BLaER1 treated with 17β-estradiol and CSF1 and Interleukin-3, amounts not matched to agents 10 nM and 100 nM (cell line): ENCODE measurements at regions not wholly inside any gene's neighbourhood (a gene's known extent, or its start where the extent isn't known, plus 50 kb on each side); places are given as distances from the start of the nearest gene placed in this dataset.

Experiments
- H3K27ac ChIP-seq, 11 experiments: shearing (Covaris generic); formaldehyde crosslinking; 2 replicates each; pipeline ENCODE4 v1.8.1; 2022
- H3K27me3 ChIP-seq, 11 experiments: shearing (Covaris generic); formaldehyde crosslinking; 2 replicates each; pipeline ENCODE4 v1.8.1; 2022
- H3K36me3 ChIP-seq, 11 experiments: shearing (Covaris generic); formaldehyde crosslinking; 2 replicates each; pipeline ENCODE4 v1.8.1; 2022
- H3K4me1 ChIP-seq, 10 experiments: shearing (Covaris generic); formaldehyde crosslinking; 2 replicates each; pipeline ENCODE4 v1.8.1; 2022
- H3K4me2 ChIP-seq, 11 experiments: shearing (Covaris generic); formaldehyde crosslinking; 2 replicates each; pipeline ENCODE4 v1.8.1; 2022
- H3K4me3 ChIP-seq, 10 experiments: shearing (Covaris generic); formaldehyde crosslinking; 2 replicates each; pipeline ENCODE4 v1.8.1; 2022
- H3K9ac ChIP-seq, 11 experiments: shearing (Covaris generic); formaldehyde crosslinking; 2 replicates each; pipeline ENCODE4 v1.8.1; 2022
- H3K9me3 ChIP-seq, 11 experiments: shearing (Covaris generic); formaldehyde crosslinking; replicated peaks in 1 of 11; 2 replicates each; pipeline ENCODE4 v1.8.1; 2022
- H4K20me1 ChIP-seq, 11 experiments: shearing (Covaris generic); formaldehyde crosslinking; 2 replicates each; pipeline ENCODE4 v1.8.1; 2022
- Cebpa-rat ChIP-seq, 11 experiments: shearing (Covaris generic); IDR thresholded peaks; 2 replicates each; pipeline ENCODE4 v1.8.1; 2022

DNA sequence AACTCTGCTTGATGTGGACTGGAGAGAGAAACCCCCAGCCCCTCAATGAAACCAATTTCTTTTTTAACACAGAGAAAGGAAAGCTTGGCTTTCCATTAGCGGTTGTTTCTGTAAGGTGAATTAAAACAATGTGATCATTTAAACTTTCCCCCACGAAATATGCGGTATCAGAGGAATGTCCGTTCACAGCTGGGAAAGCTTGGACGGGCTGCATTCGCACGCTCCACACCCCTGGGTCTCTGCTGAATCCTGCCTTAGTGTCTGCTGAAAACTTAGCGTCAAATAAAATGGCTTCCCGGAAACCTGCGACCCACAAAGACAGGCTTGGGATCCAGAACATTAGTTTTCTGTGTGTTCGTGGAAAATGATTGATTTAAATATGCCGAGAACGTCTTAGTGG lies 71.7 kb downstream of the C16orf95 start:
- Histone ChIP-seq H3K9me3 (no peaks in the 10 kb centered on the region), H3K27me3 (no peaks in the 10 kb centered on the region), H3K36me3 (no peaks in the 10 kb centered on the region), H3K9ac (0 out of 22 replicates have a peak overlapping the region, but pooled peaks of 1 of the 11 experiments have one; percentile 4), H3K27ac (no peak overlapping the region), H3K4me1 (peaks cover 0 to 30% (median 14%) of the 10 kb centered on the region in 10 experiments; a peak in 17 of 20 replicates), H4K20me1 (no peaks in the 10 kb centered on the region), H3K4me3 (no peak overlapping the region), H3K4me2 (peak overlapping the region in 6 of 11 experiments; percentile 8 to 42 (median 35); a peak in 7 of 22 replicates)
- TF ChIP-seq Cebpa-rat (IDR thresholded peaks at IDR 0.05) = no peak

DNA sequence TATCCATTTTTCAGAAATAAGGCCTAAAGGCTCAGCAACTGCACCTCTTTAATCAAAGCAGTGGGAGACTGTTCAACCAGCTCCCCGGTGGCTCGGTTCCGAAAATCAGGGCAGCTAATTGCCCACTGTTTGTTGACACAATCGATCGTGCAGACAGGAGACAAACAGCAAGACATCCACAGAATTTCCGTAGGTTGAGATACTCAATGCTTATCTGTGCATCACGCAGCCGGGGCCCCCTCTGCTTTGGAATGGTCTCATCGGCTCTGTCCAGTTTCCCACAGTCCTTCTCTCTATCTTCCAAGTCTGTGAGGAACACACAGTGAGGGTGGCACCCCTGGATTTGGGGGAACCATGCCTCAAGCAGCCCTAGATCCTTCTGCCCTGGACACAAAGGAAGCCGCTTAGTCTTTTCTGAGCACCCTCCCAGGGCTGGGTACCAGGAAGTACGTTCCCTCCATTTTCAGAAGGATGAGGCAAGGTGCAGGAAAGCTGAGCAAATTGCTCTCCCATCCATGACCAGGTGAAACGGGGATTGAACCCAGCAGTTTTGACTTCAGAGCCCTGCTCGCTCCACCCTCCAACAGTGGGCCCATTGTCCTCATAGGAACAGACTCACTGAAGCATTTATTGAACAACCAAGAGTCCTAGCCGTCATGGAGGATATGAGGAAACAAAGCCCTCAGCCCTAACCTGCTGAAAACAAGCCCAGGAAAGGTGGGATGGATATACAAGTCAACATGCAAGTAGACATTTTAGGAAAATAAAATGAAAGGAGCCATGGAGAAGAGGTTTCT lies 70.7 kb downstream of the C16orf95 start:
- TF ChIP-seq Cebpa-rat (IDR thresholded peaks at IDR 0.05) = no peak
- H3K27ac ChIP-seq = no peak overlapping the region

DNA sequence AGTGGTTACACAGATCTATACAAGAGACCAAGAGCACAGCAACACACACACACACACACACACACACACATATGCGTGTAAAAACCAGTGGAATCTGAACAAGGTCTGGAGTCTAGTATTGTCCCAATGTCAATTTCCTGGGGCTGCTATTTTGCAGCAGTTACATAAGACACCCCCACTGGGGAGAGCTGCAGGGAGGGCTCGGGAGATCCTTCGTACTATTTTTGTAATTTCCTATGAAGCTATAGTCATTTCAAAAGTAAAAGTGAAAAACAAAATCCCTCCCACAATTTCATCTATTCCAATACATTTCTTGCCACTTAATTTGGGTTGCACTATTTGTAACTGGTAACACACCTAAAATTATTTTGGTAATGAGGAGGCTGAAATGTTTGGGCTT lies 68.5 kb downstream of the C16orf95 start:
- no peaks in the 10 kb centered on the region for H4K20me1 ChIP-seq
- no peak overlapping the region for H3K9ac ChIP-seq
- H3K4me1 ChIP-seq = peaks cover 0 to 30% (median 14%) of the 10 kb centered on the region in 10 experiments; a peak in 17 of 20 replicates
- no peaks in the 10 kb centered on the region for H3K36me3 ChIP-seq
- no peak overlapping the region for H3K27ac ChIP-seq
- no peaks in the 10 kb centered on the region for H3K9me3 ChIP-seq
- peak overlapping the region in 10 of 11 experiments; percentile 11 to 56 (median 51); a peak in 17 of 22 replicates for H3K4me2 ChIP-seq
- no peak for TF ChIP-seq Cebpa-rat (IDR thresholded peaks at IDR 0.05)
- H3K4me3 ChIP-seq = no peak overlapping the region
- H3K27me3 ChIP-seq = no peaks in the 10 kb centered on the region

More for the DNA sequence above, 70.7 kb downstream of the C16orf95 start:
- Histone ChIP-seq H3K27me3 (no peaks in the 10 kb centered on the region), H3K4me3 (no peak overlapping the region), H3K36me3 (no peaks in the 10 kb centered on the region), H3K4me1 (peaks cover 0 to 30% (median 14%) of the 10 kb centered on the region in 10 experiments; a peak in 17 of 20 replicates), H3K9me3 (no peaks in the 10 kb centered on the region), H3K9ac (no peak overlapping the region), H4K20me1 (no peaks in the 10 kb centered on the region), H3K4me2 (no peak overlapping the region)

DNA sequence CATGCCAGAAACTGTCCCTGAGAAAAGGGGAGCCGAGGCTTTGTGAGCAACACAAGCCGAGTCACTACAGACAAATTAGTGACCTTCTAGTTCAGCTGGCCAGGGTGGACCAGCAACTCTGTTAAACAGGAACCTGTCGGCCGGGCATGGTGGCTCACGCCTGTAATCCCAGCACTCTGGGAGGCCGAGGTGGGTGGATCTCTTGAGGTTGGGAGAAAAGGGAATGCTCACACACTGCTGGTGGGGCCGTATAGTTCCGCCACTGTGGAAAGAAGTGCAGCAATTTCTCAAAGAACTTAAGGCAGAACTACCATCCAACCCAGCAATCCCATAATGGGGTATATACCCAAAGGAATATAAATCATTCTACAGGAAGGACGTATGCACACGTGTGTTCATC lies 67.8 kb downstream of the C16orf95 start:
- Histone ChIP-seq H3K27me3 (no peaks in the 10 kb centered on the region), H4K20me1 (no peaks in the 10 kb centered on the region), H3K4me1 (peaks cover 0 to 30% (median 14%) of the 10 kb centered on the region in 10 experiments; a peak in 17 of 20 replicates), H3K36me3 (no peaks in the 10 kb centered on the region), H3K9ac (no peak overlapping the region), H3K4me3 (no peak overlapping the region), H3K9me3 (no peaks in the 10 kb centered on the region), H3K4me2 (peak overlapping the region in 6 of 11 experiments; percentile 48 to 56 (median 52); a peak in 9 of 22 replicates), H3K27ac (no peak overlapping the region)
- TF ChIP-seq Cebpa-rat (IDR thresholded peaks at IDR 0.05) = no peak

DNA sequence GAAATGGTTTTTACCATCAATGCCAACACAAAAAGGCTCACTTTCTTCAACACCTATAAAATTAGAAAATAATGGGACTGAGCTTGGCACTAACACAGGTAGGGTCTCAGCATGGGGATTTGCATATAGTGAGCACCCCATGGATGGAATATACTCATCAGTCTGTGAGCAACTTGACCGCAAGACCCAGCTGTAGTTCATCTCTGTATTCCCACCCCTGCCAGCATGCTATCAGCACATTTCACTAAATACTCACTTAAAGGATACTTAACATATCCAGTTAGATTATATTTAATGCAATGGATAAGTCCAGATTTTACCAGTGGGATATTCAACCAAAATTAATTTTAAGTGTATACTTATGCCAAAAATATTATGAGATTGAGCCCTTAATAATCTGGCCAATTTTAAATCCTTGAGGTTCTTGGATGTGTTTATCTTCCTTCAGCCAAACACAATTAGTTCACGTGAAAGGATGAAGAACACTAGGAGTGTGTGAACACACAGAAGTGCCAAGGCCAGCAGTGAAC lies 66.7 kb downstream of the C16orf95 start:
- 0 out of 22 replicates have a peak, but pooled peaks cover 0 to 2% (median 0%) of the 10 kb centered on the region in 11 experiments for H4K20me1 ChIP-seq
- H3K27me3 ChIP-seq = no peaks in the 10 kb centered on the region
- H3K4me3 ChIP-seq = no peak overlapping the region
- no peak overlapping the region for H3K9ac ChIP-seq
- H3K36me3 ChIP-seq = no peaks in the 10 kb centered on the region
- H3K9me3 ChIP-seq = no peaks in the 10 kb centered on the region
- H3K27ac ChIP-seq = no peak overlapping the region
- H3K4me2 ChIP-seq = no peak overlapping the region
- peaks cover 0 to 20% (median 13%) of the 10 kb centered on the region in 10 experiments; a peak in 17 of 20 replicates for H3K4me1 ChIP-seq
- no peak for TF ChIP-seq Cebpa-rat (IDR thresholded peaks at IDR 0.05)

DNA sequence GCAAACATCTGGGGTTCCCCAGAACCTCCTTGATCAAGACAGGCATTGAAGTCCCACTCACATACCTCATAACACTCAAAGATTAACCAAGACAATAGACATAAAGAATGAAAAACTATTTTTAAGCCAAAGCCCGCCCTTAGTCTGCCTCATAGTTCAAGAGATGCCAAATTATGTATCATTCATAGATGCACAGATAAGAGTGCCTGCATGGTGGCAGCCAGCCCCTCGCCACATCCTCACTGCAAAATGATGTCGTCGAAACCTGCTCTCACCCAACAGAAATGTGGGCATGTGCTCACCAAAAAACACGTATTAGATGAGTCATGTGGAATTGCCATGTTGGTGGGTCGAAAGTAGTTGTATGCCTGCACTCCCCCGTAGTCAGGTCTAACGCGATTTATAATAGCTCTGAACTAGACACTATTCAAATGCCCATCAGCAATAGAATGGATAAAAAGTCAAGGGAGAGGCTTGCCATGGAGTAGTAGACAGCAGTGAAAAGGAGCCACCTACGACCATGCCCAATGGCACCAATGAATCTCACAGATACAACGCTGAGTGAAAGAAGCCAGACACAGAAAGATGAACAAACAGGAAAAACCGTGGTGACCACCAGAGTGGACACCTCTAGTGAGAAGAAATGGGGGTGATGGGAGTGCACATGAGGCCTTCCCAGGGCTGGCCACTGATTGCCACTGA lies 64.8 kb downstream of the C16orf95 start:
- H3K9ac ChIP-seq = no peak overlapping the region
- no peaks in the 10 kb centered on the region for H3K27me3 ChIP-seq
- H3K9me3 ChIP-seq = no peaks in the 10 kb centered on the region
- no peak overlapping the region for H3K4me3 ChIP-seq
- H3K4me2 ChIP-seq = no peak overlapping the region
- H3K27ac ChIP-seq = no peak overlapping the region
- H3K4me1 ChIP-seq = peaks cover 0 to 15% (median 12%) of the 10 kb centered on the region in 10 experiments; a peak in 17 of 20 replicates
- no peak for TF ChIP-seq Cebpa-rat (IDR thresholded peaks at IDR 0.05)
- no peaks in the 10 kb centered on the region for H3K36me3 ChIP-seq
- H4K20me1 ChIP-seq = 0 out of 22 replicates have a peak, but pooled peaks cover 0 to 7% (median 0%) of the 10 kb centered on the region in 11 experiments
